GM13976 (cell line): ENCODE measurements at regions not wholly inside any gene's neighbourhood (a gene's known extent, or its start where the extent isn't known, plus 50 kb on each side); places are given as distances from the start of the nearest gene placed in this dataset.

Experiments used
- DNase-seq: peaks from one replicate; pipeline ENCODE4 v3.0.0; 2012; ENCODE audit warnings: low spot score
- in situ Hi-C: fragments of 300-500 bp; cut with MboI; formaldehyde crosslinking; loops from one replicate; pipeline ENCODE4 v1.12.0; 2022; ENCODE audit warnings: low sequenced_read_pairs, mixed read lengths, inconsistent platforms; ENCODE audit not compliant: unreplicated experiment
- TF ChIP-seq, protein P1 (sequence below): IDR thresholded peaks from 2 replicates; pipeline ENCODE4 v1.5.1; 2012; ENCODE audit warnings: borderline replicate concordance, mild to moderate bottlenecking; ENCODE audit not compliant: insufficient read depth; ENCODE audit errors: extremely low read depth, missing control alignments, control extremely low read depth

DNA sequence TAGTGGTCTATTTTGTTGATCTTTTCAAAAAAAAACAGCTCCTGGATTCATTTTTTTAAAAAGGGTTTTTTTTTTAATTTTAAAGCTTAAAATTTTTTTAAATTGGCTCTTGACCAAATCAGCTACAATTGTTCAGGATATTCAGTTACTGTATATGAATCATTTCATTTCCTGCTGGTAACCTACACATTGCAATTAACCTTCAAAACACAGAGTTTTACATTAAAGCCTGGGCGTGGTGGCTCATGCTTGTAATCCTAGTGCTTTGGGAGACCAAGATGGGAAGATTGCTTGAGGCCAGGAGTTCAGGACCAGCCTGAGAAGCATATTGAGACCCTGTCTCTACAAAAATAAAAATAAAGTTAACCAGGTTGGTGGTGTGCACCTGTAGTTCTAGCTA is 163.4 kb downstream of the ALDH1A2 start:
- in situ Hi-C loops: no loop called here
- DNase-seq: no peak
- TF ChIP-seq, protein P1, sequence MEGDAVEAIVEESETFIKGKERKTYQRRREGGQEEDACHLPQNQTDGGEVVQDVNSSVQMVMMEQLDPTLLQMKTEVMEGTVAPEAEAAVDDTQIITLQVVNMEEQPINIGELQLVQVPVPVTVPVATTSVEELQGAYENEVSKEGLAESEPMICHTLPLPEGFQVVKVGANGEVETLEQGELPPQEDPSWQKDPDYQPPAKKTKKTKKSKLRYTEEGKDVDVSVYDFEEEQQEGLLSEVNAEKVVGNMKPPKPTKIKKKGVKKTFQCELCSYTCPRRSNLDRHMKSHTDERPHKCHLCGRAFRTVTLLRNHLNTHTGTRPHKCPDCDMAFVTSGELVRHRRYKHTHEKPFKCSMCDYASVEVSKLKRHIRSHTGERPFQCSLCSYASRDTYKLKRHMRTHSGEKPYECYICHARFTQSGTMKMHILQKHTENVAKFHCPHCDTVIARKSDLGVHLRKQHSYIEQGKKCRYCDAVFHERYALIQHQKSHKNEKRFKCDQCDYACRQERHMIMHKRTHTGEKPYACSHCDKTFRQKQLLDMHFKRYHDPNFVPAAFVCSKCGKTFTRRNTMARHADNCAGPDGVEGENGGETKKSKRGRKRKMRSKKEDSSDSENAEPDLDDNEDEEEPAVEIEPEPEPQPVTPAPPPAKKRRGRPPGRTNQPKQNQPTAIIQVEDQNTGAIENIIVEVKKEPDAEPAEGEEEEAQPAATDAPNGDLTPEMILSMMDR: no peak
